PC-9 (cell line): ENCODE measurements at regions not wholly inside any gene's neighbourhood (a gene's known extent, or its start where the extent isn't known, plus 50 kb on each side); places are given as distances from the start of the nearest gene placed in this dataset.

Experiments
- BruUV-seq: library from RNA; stranded (reverse); fragments of 400-500 nt; replicated peaks from 2 replicates; lab custom pipeline; 2021; lab: Mats Ljungman, UMichigan
- CTCF ChIA-PET: fragments of 300-600 bp; sonication (Branson Sonifier 250); formaldehyde crosslinking; loops from one replicate; lab custom pipeline; 2022; ENCODE audit warnings: antibody characterized with exemption; lab: Charles Lee
- POLR2A ChIA-PET: fragments of 300-600 bp; sonication (Branson Sonifier 250); formaldehyde crosslinking; loops from one replicate; lab custom pipeline; 2022; ENCODE audit warnings: antibody characterized with exemption; ENCODE audit not compliant: unreplicated experiment; lab: Charles Lee
- DNase-seq, 2 experiments: peaks; one replicate each; pipeline versions ENCODE4 v3.0.0 to v3.0.0-alpha.2; 2015 to 2022; ENCODE audit warnings: mixed read lengths in 1 of 2
- H2AFZ ChIP-seq: fragments of 200-600 bp; sonication (generic); 2 replicates; pipeline ENCODE4 v1.8.1; 2017; ENCODE audit warnings: antibody characterized with exemption
- H3F3A ChIP-seq: fragments of 200-600 bp; sonication (generic); 2 replicates; pipeline ENCODE4 v1.8.1; 2017; ENCODE audit warnings: antibody characterized with exemption, mild to moderate bottlenecking, low read depth; ENCODE audit not compliant: insufficient read depth
- H3K27ac ChIP-seq: fragments of 200-600 bp; sonication (generic); 2 replicates; pipeline ENCODE4 v1.6.1; 2016; ENCODE audit warnings: mixed run types
- H3K27me3 ChIP-seq: fragments of 200-600 bp; sonication (generic); 2 replicates; pipeline ENCODE4 v1.6.1; 2016; ENCODE audit warnings: low read depth, mixed run types; ENCODE audit not compliant: insufficient read depth
- H3K36me3 ChIP-seq: fragments of 200-600 bp; sonication (generic); 2 replicates; pipeline ENCODE4 v1.6.1; 2016; ENCODE audit warnings: low read depth, mixed run types
- H3K4me1 ChIP-seq: fragments of 200-600 bp; sonication (generic); replicated peaks from 2 replicates; pipeline ENCODE4 v1.6.1; 2016; ENCODE audit warnings: mixed run types; ENCODE audit not compliant: insufficient read depth
- H3K4me2 ChIP-seq: fragments of 200-600 bp; sonication (generic); 2 replicates; pipeline ENCODE4 v1.6.1; 2017; ENCODE audit warnings: mixed run types
- H3K4me3 ChIP-seq: fragments of 200-600 bp; sonication (generic); 2 replicates; pipeline ENCODE4 v1.6.1; 2016; ENCODE audit warnings: mixed run types
- H3K79me2 ChIP-seq: fragments of 200-600 bp; sonication (generic); 2 replicates; pipeline ENCODE4 v1.6.1; 2017; ENCODE audit warnings: low read depth, mixed run types
- H3K9me2 ChIP-seq: fragments of 200-600 bp; sonication (generic); 2 replicates; pipeline ENCODE4 v1.8.1; 2017; ENCODE audit warnings: mild to moderate bottlenecking; ENCODE audit not compliant: insufficient read depth
- H3K9me3 ChIP-seq: fragments of 200-600 bp; sonication (generic); 2 replicates; pipeline ENCODE4 v1.8.1; 2016; ENCODE audit warnings: low read depth; ENCODE audit not compliant: insufficient read depth
- H4K20me1 ChIP-seq: fragments of 200-600 bp; sonication (generic); 2 replicates; pipeline ENCODE4 v1.8.1; 2017; ENCODE audit not compliant: insufficient read depth
- CTCF ChIP-seq: fragments of 200-600 bp; sonication (generic); conservative IDR thresholded peaks from 2 replicates; pipeline ENCODE4 v1.6.1; 2017; ENCODE audit warnings: mixed run types, antibody characterized with exemption, mild to moderate bottlenecking, moderate library complexity
- EZH2 ChIP-seq: fragments of 200-600 bp; sonication (generic); IDR thresholded peaks from 2 replicates; pipeline ENCODE4 v1.8.0; 2017; ENCODE audit warnings: antibody characterized with exemption, low read depth
- intact Hi-C: fragments of 100-400 bp; cut with micrococcal nuclease; formaldehyde crosslinking; loops from one replicate; pipeline ENCODE4 v1.10.0; 2022; ENCODE audit not compliant: unreplicated experiment

- no peaks in the 10 kb centered on the region for H3K36me3 ChIP-seq
- H4K20me1 ChIP-seq, result no peaks in the 10 kb centered on the region; the same call in 1 of the 2 replicates
- no TSS peak for BruUV-seq
- no peaks in the 10 kb centered on the region for H3K4me1 ChIP-seq
- H3K27ac ChIP-seq, result no peak overlapping the region
- no peak for TF ChIP-seq CTCF
- no peak for TF ChIP-seq EZH2
- no peak overlapping the region for H2AFZ ChIP-seq
- no peak overlapping the region for H3K4me2 ChIP-seq
- H3K4me3 ChIP-seq, result no peak overlapping the region
- no peaks in the 10 kb centered on the region for H3K9me2 ChIP-seq
- no peaks in the 10 kb centered on the region for H3F3A ChIP-seq
- ChIA-PET POLR2A (no interaction called here), CTCF (no interaction called here)
- no peak for DNase-seq
- H3K9me3 ChIP-seq, result peaks cover 9% of the 10 kb centered on the region
- no peaks in the 10 kb centered on the region for H3K79me2 ChIP-seq
- intact Hi-C loops, result no loop called here
- H3K27me3 ChIP-seq, result peaks cover 97% of the 10 kb centered on the region
These were observed 98.3 kb downstream of the FOXL3 start for GRCh38 chr7:388023-388960.

GRCh38 chr7:388961-389701, 99.2 kb downstream of the FOXL3 start:
- Histone ChIP-seq H3F3A (no peaks in the 10 kb centered on the region), H3K9me2 (no peaks in the 10 kb centered on the region), H3K79me2 (no peaks in the 10 kb centered on the region), H3K4me3 (no peak overlapping the region), H3K27ac (no peak overlapping the region), H4K20me1 (no peaks in the 10 kb centered on the region; the same call in 1 of the 2 replicates), H3K4me2 (no peak overlapping the region), H3K36me3 (no peaks in the 10 kb centered on the region), H3K4me1 (no peaks in the 10 kb centered on the region), H2AFZ (no peak overlapping the region), H3K9me3 (peaks cover 4% of the 10 kb centered on the region), H3K27me3 (peaks cover 89% of the 10 kb centered on the region)
- TF ChIP-seq EZH2 (no peak), CTCF (no peak)
- DNase-seq, result no peak
- ChIA-PET CTCF (no interaction called here), POLR2A (no interaction called here)
- intact Hi-C loops, result no loop called here
- no TSS peak for BruUV-seq

GRCh38 chr7:389911-390601, 100.1 kb downstream of the FOXL3 start:
- intact Hi-C loops, result no loop called here
- Histone ChIP-seq H2AFZ (no peak overlapping the region), H3K4me1 (no peaks in the 10 kb centered on the region), H4K20me1 (no peaks in the 10 kb centered on the region; the same call in 1 of the 2 replicates), H3K36me3 (no peaks in the 10 kb centered on the region), H3K9me3 (no peaks in the 10 kb centered on the region), H3K27ac (no peak overlapping the region), H3K27me3 (peaks cover 80% of the 10 kb centered on the region), H3K4me3 (no peak overlapping the region), H3K4me2 (no peak overlapping the region), H3F3A (no peaks in the 10 kb centered on the region), H3K9me2 (no peaks in the 10 kb centered on the region), H3K79me2 (no peaks in the 10 kb centered on the region)
- no TSS peak for BruUV-seq
- POLR2A ChIA-PET, result no interaction called here
- DNase-seq, result no peak
- CTCF ChIA-PET, result no interaction called here
- TF ChIP-seq EZH2, result no peak
- TF ChIP-seq CTCF, result no peak
